HPDE6-E6E7 (cell line): ENCODE measurements at regions not wholly inside any gene's neighbourhood (a gene's known extent, or its start where the extent isn't known, plus 50 kb on each side); places are given as distances from the start of the nearest gene placed in this dataset.

Source experiments
- DNase-seq: peaks from one replicate; pipeline ENCODE4 v3.0.0; 2011; ENCODE audit warnings: missing footprints; ENCODE audit errors: extremely low spot score

GRCh38 chr7:117973975-117974374 is 100.7 kb upstream of the CTTNBP2 start:
- no peak for DNase-seq

- DNase-seq: no peak
These were observed 101.7 kb upstream of the CTTNBP2 start for GRCh38 chr7:117974891-117975290.

DNA sequence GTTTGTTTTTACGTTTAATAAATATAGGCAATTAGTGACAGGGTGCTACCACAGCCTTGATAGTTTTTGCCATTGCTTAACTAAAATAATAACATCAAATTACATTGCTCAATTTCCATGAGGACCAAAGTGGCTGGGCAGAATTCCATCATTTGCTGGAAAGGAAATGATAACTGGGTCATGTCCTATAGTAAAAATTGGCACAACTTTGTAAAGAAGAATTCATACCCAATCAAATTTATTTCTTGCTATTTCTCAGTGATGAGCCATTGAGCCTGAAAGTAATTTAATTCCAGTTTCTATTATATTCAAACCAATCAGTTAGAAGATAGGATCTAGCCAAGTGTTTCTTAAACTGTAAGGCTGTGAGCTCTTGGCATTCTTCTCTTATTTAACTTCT is 102.2 kb upstream of the CTTNBP2 start:
- DNase-seq: no peak

GRCh38 chr7:117979954-117980497 is 106.8 kb upstream of the CTTNBP2 start:
- DNase-seq: no peak

- DNase-seq: no peak
These were observed 109.1 kb upstream of the CTTNBP2 start for GRCh38 chr7:117982071-117983055.

DNA sequence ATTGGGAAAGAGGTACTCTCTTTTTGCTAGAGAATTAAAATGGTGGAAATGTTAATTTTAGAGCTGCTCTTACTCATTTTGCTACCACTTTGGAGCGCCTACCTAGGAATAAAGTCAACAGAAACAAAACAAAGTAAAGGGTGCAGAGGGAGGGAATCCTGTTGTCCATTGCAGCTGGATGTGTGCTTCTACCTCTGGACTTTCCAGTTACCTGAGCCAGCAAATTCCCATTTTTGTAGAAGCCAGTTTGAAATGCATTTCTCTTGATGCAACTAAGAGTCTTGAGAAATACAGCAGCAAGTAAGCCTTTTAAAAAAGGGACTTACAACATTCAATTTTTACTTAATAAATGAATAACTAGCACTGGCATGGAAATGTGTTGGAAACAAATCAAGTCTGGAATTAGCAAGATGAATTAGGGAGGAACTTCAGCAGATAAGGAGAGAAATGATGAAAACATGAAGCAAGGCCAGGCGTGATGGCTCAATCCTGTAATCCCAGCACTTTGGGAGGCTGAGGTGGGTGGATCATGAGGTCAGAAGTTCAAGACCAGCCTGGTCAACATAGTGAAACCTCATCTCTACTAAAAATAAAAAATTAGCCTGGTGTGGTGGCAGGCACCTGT is 113.5 kb upstream of the CTTNBP2 start:
- DNase-seq: no peak

- no peak for DNase-seq
These were observed 117.6 kb upstream of the CTTNBP2 start for GRCh38 chr7:117990834-117991233.

GRCh38 chr7:117992635-117993376 is 119.6 kb upstream of the CTTNBP2 start:
- DNase-seq: no peak

- DNase-seq: peak; percentile 25
These were observed 120.2 kb upstream of the CTTNBP2 start for GRCh38 chr7:117993377-117994003.

DNA sequence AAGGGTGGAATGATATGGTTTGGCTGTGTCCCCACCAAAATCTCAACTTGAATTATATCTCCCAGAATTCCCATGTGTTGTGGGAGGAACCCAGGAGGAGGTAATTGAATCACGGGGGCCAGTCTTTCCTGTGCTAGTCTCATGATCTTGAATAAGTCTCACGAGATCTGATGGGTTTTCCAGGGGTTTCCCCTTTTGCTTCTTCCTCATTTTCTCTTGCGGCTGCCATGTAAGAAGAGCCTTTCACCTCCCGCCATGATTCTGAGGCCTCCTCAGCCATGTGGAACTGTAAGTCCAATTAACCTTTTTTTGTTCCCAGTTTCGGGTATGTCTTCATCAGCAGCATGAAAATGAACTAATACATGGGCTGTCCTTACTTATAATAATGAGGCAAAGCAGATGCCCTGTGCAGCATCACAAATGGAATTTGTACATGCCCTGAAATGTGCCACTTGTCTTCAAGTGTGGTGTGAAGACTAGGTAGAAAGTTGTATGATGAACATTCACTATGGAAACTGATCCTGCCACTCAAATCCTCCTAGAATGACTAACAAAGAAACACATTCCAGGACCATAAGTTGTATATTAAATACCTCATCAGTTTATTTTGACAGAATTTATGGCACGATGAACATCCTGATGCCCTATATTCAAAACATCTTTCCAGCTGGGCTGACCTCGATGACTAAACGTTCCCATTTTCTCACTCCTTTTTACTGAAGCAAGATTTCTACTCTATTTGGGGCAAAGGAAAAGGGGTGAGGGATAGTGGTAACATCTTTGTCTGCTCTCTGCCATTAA is 122.8 kb upstream of the CTTNBP2 start:
- DNase-seq: peak; percentile 4

DNA sequence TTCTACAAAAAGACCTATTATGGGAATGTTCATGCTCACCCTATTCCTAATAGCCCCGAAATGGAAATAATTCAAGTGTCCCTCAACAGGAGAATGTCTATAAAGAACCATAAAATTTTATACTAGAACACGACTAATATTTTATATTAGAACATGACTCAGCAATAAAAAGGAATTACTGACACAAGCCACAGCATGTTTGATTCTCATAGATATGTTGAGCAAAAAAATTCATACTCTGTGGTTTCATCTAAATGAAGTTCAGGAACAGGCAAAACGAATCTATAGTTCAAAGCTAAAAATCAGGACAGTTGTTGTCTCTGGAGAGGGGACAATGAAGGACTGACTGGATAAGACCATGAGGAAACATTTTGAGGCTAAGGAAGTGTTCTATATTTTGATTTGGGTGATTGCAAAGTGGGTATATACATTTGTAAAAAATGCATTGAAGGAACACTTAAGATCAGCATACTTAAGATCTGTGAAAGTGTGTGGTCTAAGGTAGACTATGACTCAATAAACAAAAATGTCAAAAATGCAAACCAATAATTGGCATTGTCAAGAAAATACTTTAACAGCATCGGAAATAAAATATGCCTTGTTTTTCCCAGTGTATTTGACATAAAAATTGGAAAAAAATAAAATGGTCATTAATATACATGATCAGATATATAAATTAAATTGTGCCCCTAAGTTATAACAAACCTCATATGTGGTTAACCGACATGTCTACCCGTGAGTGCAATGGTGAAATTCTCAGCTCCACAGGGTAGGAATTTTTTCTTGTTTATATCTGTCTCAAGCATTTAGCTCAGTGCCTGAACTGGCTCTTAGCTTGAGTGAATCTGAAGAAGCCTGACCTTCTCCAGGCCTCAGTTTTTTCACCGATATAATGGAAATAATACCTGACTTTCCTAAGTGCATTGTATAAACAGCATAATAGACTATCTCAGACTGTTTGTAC is 124.9 kb upstream of the CTTNBP2 start:
- no peak for DNase-seq

DNA sequence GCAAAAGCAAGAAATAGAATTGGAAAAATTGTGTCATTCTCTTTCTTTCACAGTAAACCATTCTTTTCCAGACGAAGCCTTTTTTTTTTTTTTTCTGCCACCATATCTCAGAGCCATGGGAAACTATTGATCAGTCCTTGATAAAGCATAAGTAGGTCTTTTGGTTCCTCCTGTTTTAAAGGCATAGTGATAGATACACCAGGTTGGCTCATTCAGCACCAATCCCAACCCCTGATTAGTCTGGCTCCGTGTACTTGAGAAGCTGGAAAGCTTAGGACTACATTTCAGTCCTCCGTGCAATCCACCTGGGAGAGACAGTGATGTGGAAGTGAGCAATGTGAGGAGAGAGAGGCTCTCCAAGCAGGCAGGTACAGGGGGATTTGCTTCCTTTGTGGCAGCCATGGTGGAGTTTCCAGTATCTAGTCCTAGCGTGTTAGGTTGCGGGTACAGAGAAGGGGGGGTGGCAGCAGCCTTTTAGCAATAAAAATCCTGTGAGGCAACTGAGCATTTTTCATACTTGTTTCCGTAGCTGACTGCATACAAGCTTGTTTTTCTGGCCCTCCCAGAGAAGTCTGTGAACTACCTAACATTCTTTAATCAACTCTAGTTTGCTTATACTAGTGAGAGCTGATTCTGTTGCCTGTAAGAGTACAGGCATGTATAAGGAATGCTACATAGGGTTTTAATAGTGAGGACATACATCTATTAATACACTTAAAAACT is 127.4 kb upstream of the CTTNBP2 start:
- no peak for DNase-seq

GRCh38 chr7:118003476-118003875 is 130.2 kb upstream of the CTTNBP2 start:
- DNase-seq: no peak

DNA sequence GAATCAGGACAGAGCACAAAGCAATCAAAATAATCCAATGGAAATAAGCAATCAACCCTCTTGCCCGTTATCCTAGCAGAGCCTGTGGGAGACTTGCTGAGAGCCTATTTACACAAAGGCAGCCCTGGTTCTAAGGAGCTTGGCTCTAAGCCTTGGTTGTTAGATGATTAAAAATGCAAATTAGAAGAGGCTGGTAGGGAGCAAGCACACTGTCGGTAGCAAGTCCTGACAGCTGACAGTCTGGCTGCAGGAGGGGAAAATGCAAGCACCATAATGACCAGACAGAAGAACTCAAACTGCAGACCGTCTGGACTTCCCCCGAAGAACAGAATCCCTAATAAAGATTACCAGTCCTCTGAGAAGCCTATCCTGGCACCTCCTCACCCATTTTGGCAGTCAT is 131.8 kb upstream of the CTTNBP2 start:
- DNase-seq: no peak

GRCh38 chr7:118006979-118007378 is 133.7 kb upstream of the CTTNBP2 start:
- no peak for DNase-seq

GRCh38 chr7:118009419-118009818 is 136.2 kb upstream of the CTTNBP2 start:
- DNase-seq: no peak

GRCh38 chr7:118011652-118012051 is 138.4 kb upstream of the CTTNBP2 start:
- DNase-seq: no peak

GRCh38 chr7:118013252-118014010 is 140.2 kb upstream of the CTTNBP2 start:
- DNase-seq: no peak
